HepG2 (cell line): ENCODE measurements at regions not wholly inside any gene's neighbourhood (a gene's known extent, or its start where the extent isn't known, plus 50 kb on each side); places are given as distances from the start of the nearest gene placed in this dataset.

Experiments
- ATAC-seq: fragments of 200-7000 bp; cut with Tn5 transposase; 3 replicates; pipeline ENCODE4 v1.9.1; 2020; ENCODE audit warnings: mild to moderate bottlenecking, moderate library complexity
- BruUV-seq: library from RNA; stranded (reverse); fragments of 400-500 nt; replicated peaks from 2 replicates; lab custom pipeline; 2021; lab: Mats Ljungman, UMichigan
- CTCF ChIA-PET: fragments of 300-600 bp; formaldehyde crosslinking; extraction: SDS; loops from one replicate; lab custom pipeline; 2021; ENCODE audit warnings: low total read pairs, inconsistent platforms, low intra/inter-chr PET ratio; lab: Yijun Ruan, JAX
- POLR2A ChIA-PET: fragments of 350-600 bp; sonication (Branson Sonifier 250); formaldehyde crosslinking; loops from one replicate; lab custom pipeline; 2020; ENCODE audit warnings: antibody characterized with exemption, inconsistent platforms; lab: Yijun Ruan, JAX
- DNase-seq: peaks from one replicate; pipeline ENCODE4 v3.0.0-alpha.2; 2015; ENCODE audit warnings: low spot score
- FAIRE-seq: peaks from 3 replicates; lab custom pipeline; 2011; peaks lifted over from hg19 to GRCh38; lab: Jason Lieb, UNC
- H2AFZ ChIP-seq: one replicate; pipeline ENCODE4 v1.6.1; 2011; ENCODE audit warnings: low read length, inconsistent platforms
- H3K27ac ChIP-seq: fragments of 300-600 bp; 3 replicates; pipeline ENCODE4 v1.8.0; 2011; ENCODE audit warnings: mixed run types, mild to moderate bottlenecking, mixed read lengths, low read length, inconsistent platforms; ENCODE audit not compliant: insufficient read depth; ENCODE audit errors: extremely low read length
- H3K27me3 ChIP-seq, 2 experiments: fragments of 200-600 bp in 1 of 2; 2 replicates in 1 of 2; 3 replicates in 1 of 2; pipeline versions ENCODE4 v1.6.0 to v1.8.0; 2011; ENCODE audit warnings: low read length in 2 of 2, mild to moderate bottlenecking in 2 of 2, moderate library complexity in 2 of 2, inconsistent platforms in 1 of 2; ENCODE audit not compliant: insufficient read depth in 2 of 2, control insufficient read depth in 1 of 2
- H3K36me3 ChIP-seq, 2 experiments: fragments of 200-600 bp in 1 of 2; replicated peaks in 1 of 2; 2 replicates in 1 of 2; 3 replicates in 1 of 2; pipeline versions ENCODE4 v1.5.1 to v1.8.0; 2011; ENCODE audit warnings: low read length in 2 of 2, inconsistent platforms in 1 of 2; ENCODE audit not compliant: insufficient read depth in 2 of 2, control insufficient read depth in 1 of 2
- H3K4me1 ChIP-seq: 2 replicates; pipeline ENCODE4 v1.5.1; 2012; ENCODE audit warnings: low read length, inconsistent platforms; ENCODE audit not compliant: insufficient read depth
- H3K4me2 ChIP-seq: 2 replicates; pipeline ENCODE4 v1.6.0; 2011; ENCODE audit warnings: low read depth, low read length, inconsistent platforms
- H3K4me3 ChIP-seq, 3 experiments: fragments of 200-600 bp in 1 of 3; sonication (generic), shearing (Covaris generic) in 1 of 3; replicated peaks in 1 of 3; 2 replicates each; pipeline ENCODE4 v1.5.1; 2011 to 2016; ENCODE audit warnings: low read length in 3 of 3, inconsistent platforms in 2 of 3, low read depth in 2 of 3, mild to moderate bottlenecking in 2 of 3, control low read depth in 1 of 3, mixed read lengths in 1 of 3; ENCODE audit not compliant: insufficient read depth in 1 of 3
- H3K79me2 ChIP-seq: one replicate; pipeline ENCODE4 v1.6.1; 2011; ENCODE audit warnings: low read length, inconsistent platforms; ENCODE audit not compliant: insufficient read depth
- H3K9ac ChIP-seq: 2 replicates; pipeline ENCODE4 v1.6.0; 2011; ENCODE audit warnings: mild to moderate bottlenecking, low read depth, low read length, inconsistent platforms; ENCODE audit not compliant: insufficient read depth
- H3K9me3 ChIP-seq: 2 replicates; pipeline ENCODE4 v1.5.1; 2012; ENCODE audit warnings: mild to moderate bottlenecking, low read length
- H4K20me1 ChIP-seq: 2 replicates; pipeline ENCODE4 v1.6.0; 2011; ENCODE audit warnings: inconsistent platforms, mild to moderate bottlenecking, low read length, moderate library complexity; ENCODE audit not compliant: insufficient read depth
- ELF3 ChIP-seq: IDR thresholded peaks from 2 replicates; pipeline ENCODE4 v1.6.1; 2016; ENCODE audit warnings: missing genetic modification reagents, missing compliant biosample characterization
- KIAA2018 ChIP-seq: sonication (generic); formaldehyde crosslinking; IDR thresholded peaks from 2 replicates; pipeline ENCODE4 v1.5.0; 2020; ENCODE audit warnings: mild to moderate bottlenecking, missing genetic modification reagents, borderline replicate concordance
- SRSF4 ChIP-seq: fragments of 200-400 bp; formaldehyde crosslinking; IDR thresholded peaks from one replicate; pipeline ENCODE4 v1.6.1; 2018; ENCODE audit warnings: mild to moderate bottlenecking, low read depth, low read length, moderate library complexity; ENCODE audit not compliant: poor library complexity, severe bottlenecking
- TFAP4 ChIP-seq: sonication (generic); IDR thresholded peaks from 2 replicates; pipeline ENCODE4 v1.6.1; 2016; ENCODE audit warnings: low read depth, borderline replicate concordance
- ZNF12 ChIP-seq: sonication (generic); formaldehyde crosslinking; IDR thresholded peaks from 2 replicates; pipeline ENCODE4 v1.5.0; 2020; ENCODE audit warnings: missing genetic modification reagents
- ZNF713 ChIP-seq: sonication (generic); formaldehyde crosslinking; IDR thresholded peaks from 2 replicates; pipeline ENCODE4 v1.4.0; 2020; ENCODE audit warnings: mild to moderate bottlenecking, missing genetic modification reagents
- ZNF724P ChIP-seq: sonication (generic); formaldehyde crosslinking; IDR thresholded peaks from 2 replicates; pipeline ENCODE4 v1.8.0; 2022; ENCODE audit warnings: missing genetic modification reagents, borderline replicate concordance
- WGBS: methylation state at CpG from one replicate; pipeline ENCODE4 v1.1.6; 2017; ENCODE audit warnings: low lambda C conversion rate; 5-methylcytosine and 5-hydroxymethylcytosine counted together
- in situ Hi-C: cut with HindIII; loops from 2 replicates; pipeline ENCODE4 v1.10.0; 2017; ENCODE audit warnings: low pct_unique_long_range_greater_than_20kb; ENCODE audit not compliant: extremely low pct_ligation_motif_present
- intact Hi-C: fragments of 100-400 bp; cut with micrococcal nuclease; formaldehyde crosslinking; loops from one replicate; pipeline ENCODE4 v1.10.0; 2022; ENCODE audit not compliant: unreplicated experiment
- TF ChIP-seq, protein P1 (sequence below): sonication (generic); formaldehyde crosslinking; IDR thresholded peaks from 2 replicates; pipeline ENCODE4 v1.4.0; 2020; ENCODE audit warnings: mild to moderate bottlenecking, missing genetic modification reagents, borderline replicate concordance

DNA sequence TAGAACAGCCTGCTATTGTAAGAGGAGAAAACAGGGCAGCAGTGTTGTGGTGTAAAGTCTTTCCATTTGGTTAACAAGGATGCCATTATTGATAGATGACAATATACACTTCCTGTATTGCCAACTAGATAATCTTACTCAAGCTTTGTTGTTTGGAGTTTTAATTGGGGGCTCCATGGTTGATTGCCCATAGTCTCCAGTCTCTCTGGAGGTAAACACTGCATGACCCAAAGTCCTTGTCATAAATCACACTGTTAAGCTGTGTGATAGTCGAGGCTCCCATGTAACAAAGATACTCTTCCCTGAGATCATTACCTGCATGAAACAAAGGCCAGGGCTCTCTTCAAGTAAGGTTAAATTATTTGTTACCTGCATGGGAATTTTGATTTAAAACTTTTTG, 394.6 kb downstream of the C4orf33 start (continued):
- TF ChIP-seq ZNF713 (no peak), SRSF4 (no peak), ELF3 (no peak)
- TF ChIP-seq, protein P1, sequence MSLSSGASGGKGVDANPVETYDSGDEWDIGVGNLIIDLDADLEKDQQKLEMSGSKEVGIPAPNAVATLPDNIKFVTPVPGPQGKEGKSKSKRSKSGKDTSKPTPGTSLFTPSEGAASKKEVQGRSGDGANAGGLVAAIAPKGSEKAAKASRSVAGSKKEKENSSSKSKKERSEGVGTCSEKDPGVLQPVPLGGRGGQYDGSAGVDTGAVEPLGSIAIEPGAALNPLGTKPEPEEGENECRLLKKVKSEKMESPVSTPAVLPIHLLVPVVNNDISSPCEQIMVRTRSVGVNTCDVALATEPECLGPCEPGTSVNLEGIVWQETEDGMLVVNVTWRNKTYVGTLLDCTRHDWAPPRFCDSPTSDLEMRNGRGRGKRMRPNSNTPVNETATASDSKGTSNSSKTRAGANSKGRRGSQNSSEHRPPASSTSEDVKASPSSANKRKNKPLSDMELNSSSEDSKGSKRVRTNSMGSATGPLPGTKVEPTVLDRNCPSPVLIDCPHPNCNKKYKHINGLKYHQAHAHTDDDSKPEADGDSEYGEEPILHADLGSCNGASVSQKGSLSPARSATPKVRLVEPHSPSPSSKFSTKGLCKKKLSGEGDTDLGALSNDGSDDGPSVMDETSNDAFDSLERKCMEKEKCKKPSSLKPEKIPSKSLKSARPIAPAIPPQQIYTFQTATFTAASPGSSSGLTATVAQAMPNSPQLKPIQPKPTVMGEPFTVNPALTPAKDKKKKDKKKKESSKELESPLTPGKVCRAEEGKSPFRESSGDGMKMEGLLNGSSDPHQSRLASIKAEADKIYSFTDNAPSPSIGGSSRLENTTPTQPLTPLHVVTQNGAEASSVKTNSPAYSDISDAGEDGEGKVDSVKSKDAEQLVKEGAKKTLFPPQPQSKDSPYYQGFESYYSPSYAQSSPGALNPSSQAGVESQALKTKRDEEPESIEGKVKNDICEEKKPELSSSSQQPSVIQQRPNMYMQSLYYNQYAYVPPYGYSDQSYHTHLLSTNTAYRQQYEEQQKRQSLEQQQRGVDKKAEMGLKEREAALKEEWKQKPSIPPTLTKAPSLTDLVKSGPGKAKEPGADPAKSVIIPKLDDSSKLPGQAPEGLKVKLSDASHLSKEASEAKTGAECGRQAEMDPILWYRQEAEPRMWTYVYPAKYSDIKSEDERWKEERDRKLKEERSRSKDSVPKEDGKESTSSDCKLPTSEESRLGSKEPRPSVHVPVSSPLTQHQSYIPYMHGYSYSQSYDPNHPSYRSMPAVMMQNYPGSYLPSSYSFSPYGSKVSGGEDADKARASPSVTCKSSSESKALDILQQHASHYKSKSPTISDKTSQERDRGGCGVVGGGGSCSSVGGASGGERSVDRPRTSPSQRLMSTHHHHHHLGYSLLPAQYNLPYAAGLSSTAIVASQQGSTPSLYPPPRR (CRISPR knock-in tag) = no peak

GRCh38 chr4:129498626-129499025, 402.7 kb downstream of the C4orf33 start:
- ChIA-PET CTCF (no interaction called here), POLR2A (no interaction called here)
- no peak overlapping the region for H3K4me3 ChIP-seq
- no peaks in the 10 kb centered on the region for H3K36me3 ChIP-seq
- no peak for FAIRE-seq
- H3K27me3 ChIP-seq = no peaks in the 10 kb centered on the region
- no peak for ATAC-seq
- H2AFZ ChIP-seq = no peak overlapping the region
- H3K79me2 ChIP-seq = no peaks in the 10 kb centered on the region
- H3K9me3 ChIP-seq = no peaks in the 10 kb centered on the region
- DNase-seq = no peak
- H3K4me2 ChIP-seq = no peak overlapping the region
- H3K27ac ChIP-seq = no peak overlapping the region
- in situ Hi-C loops = no loop called here
- no TSS peak for BruUV-seq
- H3K4me1 ChIP-seq = no peaks in the 10 kb centered on the region
- no peak overlapping the region for H3K9ac ChIP-seq
- WGBS = 0% methylated on average over 1 of the region's 1 CpG
- no peaks in the 10 kb centered on the region for H4K20me1 ChIP-seq
- intact Hi-C loops = no loop called here
- no peak for TF ChIP-seq KIAA2018
- TF ChIP-seq ZNF12 (CRISPR knock-in tag) = no peak
- TF ChIP-seq TFAP4 = no peak
- no peak for TF ChIP-seq ZNF724P (CRISPR knock-in tag)
